Epidermal melanocyte (primary cell): ENCODE measurements at regions not wholly inside any gene's neighbourhood (a gene's known extent, or its start where the extent isn't known, plus 50 kb on each side); places are given as distances from the start of the nearest gene placed in this dataset.
A peak's percentile ranks its signal among the peaks of the same experiment; 100 is the strongest.

Experiments used
- DNase-seq: peaks from one replicate; pipeline ENCODE4 v3.0.0; 2011; ENCODE audit warnings: low spot score; ENCODE audit not compliant: insufficient read length

GRCh38 chr1:234706199-234706598 lies 96.2 kb upstream of the IRF2BP2 start:
- no peak for DNase-seq

- DNase-seq, result no peak
Observed at GRCh38 chr1:234705615-234706014, 95.6 kb upstream of the IRF2BP2 start.

- no peak for DNase-seq
Observed at GRCh38 chr1:234704106-234704887, 94.3 kb upstream of the IRF2BP2 start.

GRCh38 chr1:234702342-234703000 lies 92.5 kb upstream of the IRF2BP2 start:
- peak; percentile 46 for DNase-seq

- no peak for DNase-seq
Observed at GRCh38 chr1:234701737-234702341, 91.9 kb upstream of the IRF2BP2 start.

GRCh38 chr1:234699795-234700665 lies 90.1 kb upstream of the IRF2BP2 start:
- DNase-seq, result no peak

- no peak for DNase-seq
Observed at GRCh38 chr1:234698686-234699085, 88.7 kb upstream of the IRF2BP2 start.

GRCh38 chr1:234697741-234698140 lies 87.8 kb upstream of the IRF2BP2 start:
- DNase-seq, result no peak

GRCh38 chr1:234697015-234697414 lies 87.0 kb upstream of the IRF2BP2 start:
- DNase-seq, result no peak

GRCh38 chr1:234696148-234696576 lies 86.2 kb upstream of the IRF2BP2 start:
- DNase-seq, result no peak

- no peak for DNase-seq
Observed at GRCh38 chr1:234694661-234695060, 84.7 kb upstream of the IRF2BP2 start.

- no peak for DNase-seq
Observed at GRCh38 chr1:234692966-234693580, 83.1 kb upstream of the IRF2BP2 start.

- DNase-seq, result no peak
Observed at GRCh38 chr1:234691567-234691966, 81.6 kb upstream of the IRF2BP2 start.

- DNase-seq, result no peak
Observed at GRCh38 chr1:234690872-234691271, 80.9 kb upstream of the IRF2BP2 start.

GRCh38 chr1:234689236-234689635 lies 79.3 kb upstream of the IRF2BP2 start:
- DNase-seq, result no peak

- DNase-seq, result no peak
Observed at GRCh38 chr1:234687011-234687410, 77.0 kb upstream of the IRF2BP2 start.

GRCh38 chr1:234686035-234686434 lies 76.1 kb upstream of the IRF2BP2 start:
- DNase-seq, result no peak

- no peak for DNase-seq
Observed at GRCh38 chr1:234684856-234685255, 74.9 kb upstream of the IRF2BP2 start.

GRCh38 chr1:234683861-234684632 lies 74.1 kb upstream of the IRF2BP2 start:
- DNase-seq, result peak; percentile 54

- DNase-seq, result no peak
Observed at GRCh38 chr1:234683127-234683860, 73.3 kb upstream of the IRF2BP2 start.
